GM12878 (cell line): ENCODE measurements at regions not wholly inside any gene's neighbourhood (a gene's known extent, or its start where the extent isn't known, plus 50 kb on each side); places are given as distances from the start of the nearest gene placed in this dataset.

Source experiments
- ASH2L ChIP-seq: fragments of 300-600, 200-600 bp; sonication (generic); IDR thresholded peaks from 2 replicates; pipeline ENCODE4 v1.6.1; 2017; ENCODE audit warnings: low read depth, mild to moderate bottlenecking, borderline replicate concordance
- ATF3 ChIP-seq: IDR thresholded peaks from 2 replicates; pipeline ENCODE4 v1.6.1; 2011; ENCODE audit warnings: low read depth, mild to moderate bottlenecking, low read length, moderate library complexity, borderline replicate concordance; ENCODE audit errors: extremely low read depth
- CEBPB ChIP-seq, 2 experiments: fragments of 150-350 bp in 1 of 2; IDR thresholded peaks; 2 replicates each; pipeline ENCODE4 v1.6.1; 2012 to 2014; ENCODE audit warnings: low read depth in 2 of 2, low read length in 2 of 2, borderline replicate concordance in 1 of 2, inconsistent platforms in 1 of 2
- CUX1 ChIP-seq: IDR thresholded peaks from 2 replicates; pipeline ENCODE4 v1.6.1; 2012; ENCODE audit warnings: improper control_type of control experiment, low read depth, low read length; ENCODE audit not compliant: insufficient replicate concordance
- FOXM1 ChIP-seq: IDR thresholded peaks from 2 replicates; pipeline ENCODE4 v1.6.1; 2012; ENCODE audit warnings: low read depth, mild to moderate bottlenecking, inconsistent platforms, low read length, moderate library complexity
- KLF5 ChIP-seq: fragments of 450-650 bp; IDR thresholded peaks from 2 replicates; pipeline ENCODE4 v1.6.1; 2014; ENCODE audit warnings: mild to moderate bottlenecking; ENCODE audit not compliant: partially characterized antibody
- MAX ChIP-seq: IDR thresholded peaks from 2 replicates; pipeline ENCODE4 v1.6.1; 2012; ENCODE audit warnings: low read depth, low read length, improper control_type of control experiment
- MLLT1 ChIP-seq: fragments of 450-650 bp; IDR thresholded peaks from 2 replicates; pipeline ENCODE4 v1.6.1; 2016; ENCODE audit warnings: mild to moderate bottlenecking
- MYB ChIP-seq: fragments of 150-350 bp; IDR thresholded peaks from 2 replicates; pipeline ENCODE4 v1.6.1; 2014; ENCODE audit warnings: mild to moderate bottlenecking, low read depth, low read length, borderline replicate concordance
- NFIC ChIP-seq: IDR thresholded peaks from 2 replicates; pipeline ENCODE4 v1.6.1; 2012; ENCODE audit warnings: low read depth, mild to moderate bottlenecking, inconsistent platforms, low read length, moderate library complexity
- NFYA ChIP-seq: IDR thresholded peaks from 2 replicates; pipeline ENCODE4 v1.6.1; 2011; ENCODE audit warnings: low read depth, mild to moderate bottlenecking, low read length, improper control_type of control experiment, borderline replicate concordance
- TCF3 ChIP-seq: IDR thresholded peaks from 2 replicates; pipeline ENCODE4 v1.6.1; 2012; ENCODE audit warnings: low read depth, mild to moderate bottlenecking, low read length, borderline replicate concordance; ENCODE audit not compliant: insufficient read depth
- USF1 ChIP-seq: IDR thresholded peaks from 2 replicates; pipeline ENCODE4 v1.6.1; 2011; ENCODE audit warnings: borderline replicate concordance, low read depth, mild to moderate bottlenecking, moderate library complexity, mixed read lengths, low read length; ENCODE audit not compliant: insufficient read depth; ENCODE audit errors: extremely low read length
- ZNF687 ChIP-seq: fragments of 450-650 bp; IDR thresholded peaks from 2 replicates; pipeline ENCODE4 v1.6.1; 2017; ENCODE audit warnings: mild to moderate bottlenecking, moderate library complexity

GRCh38 chr3:194070634-194071409 lies 65.1 kb upstream of the HES1 start (continued):
- no peak for TF ChIP-seq CUX1
- TF ChIP-seq USF1: no peak
- TF ChIP-seq MYB: no peak
- no peak for TF ChIP-seq FOXM1
- no peak for TF ChIP-seq ZNF687
- no peak for TF ChIP-seq ASH2L
- peak; percentile 56; the same call in 1 of the 2 replicates for TF ChIP-seq MLLT1
- no peak for TF ChIP-seq KLF5
- no peak for TF ChIP-seq NFIC
- 0 out of 2 replicates have a peak, but pooled peaks have one; percentile 35 for TF ChIP-seq TCF3
- TF ChIP-seq CEBPB (IDR thresholded peaks at IDR 0.05; ENCODE audit: borderline replicate concordance in 1 of 2, low read depth in 2 of 2, low read length in 2 of 2): no peak
- no peak for TF ChIP-seq NFYA
- TF ChIP-seq ATF3: no peak
- peak; percentile 68 for TF ChIP-seq MAX
